HG03558 (cell line): ENCODE measurements at regions not wholly inside any gene's neighbourhood (a gene's known extent, or its start where the extent isn't known, plus 50 kb on each side); places are given as distances from the start of the nearest gene placed in this dataset.
"Not testable (repeated sequence)": the region's sequence is repeated elsewhere in the genome, so short reads cannot be mapped to it uniquely, and the experiment has no call there.

Source experiments
- ATAC-seq: cut with Tn5 transposase; IDR thresholded peaks from one replicate; pipeline ENCODE4 v1.9.1; 2021; ENCODE audit warnings: moderate number of reproducible peaks; ENCODE audit not compliant: unreplicated experiment; ENCODE audit errors: extremely low read depth

DNA sequence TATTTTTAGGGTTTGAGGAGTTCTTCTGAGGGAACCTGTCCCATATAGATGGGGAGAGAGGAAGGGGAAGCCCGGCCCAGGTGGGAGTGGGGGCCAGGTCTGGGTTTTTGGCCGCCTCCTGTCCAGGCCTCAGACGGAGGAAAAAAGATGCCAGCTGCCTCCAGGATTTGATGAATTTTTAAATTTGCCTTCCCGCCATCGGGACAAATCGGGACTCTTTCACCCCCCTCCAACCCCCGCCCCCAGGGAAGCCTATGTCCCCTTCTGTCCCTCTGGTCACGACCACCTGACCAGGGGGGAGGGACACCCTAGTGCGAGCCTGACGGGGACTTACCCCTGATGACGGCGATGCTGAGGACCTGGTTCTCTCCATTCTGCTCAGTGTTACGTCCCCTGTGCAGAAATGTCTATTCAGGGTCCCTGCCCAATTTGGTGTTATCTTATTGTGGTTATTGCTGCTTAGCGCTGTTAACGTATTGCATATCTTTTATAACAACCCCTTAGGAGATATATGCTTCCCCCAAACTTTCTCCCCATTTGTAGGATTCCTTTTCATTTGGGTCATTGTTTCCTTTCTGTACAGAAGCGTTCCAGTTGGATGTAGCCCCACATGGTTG, 115.9 kb upstream of the GRK3 start:
- no peak for ATAC-seq

DNA sequence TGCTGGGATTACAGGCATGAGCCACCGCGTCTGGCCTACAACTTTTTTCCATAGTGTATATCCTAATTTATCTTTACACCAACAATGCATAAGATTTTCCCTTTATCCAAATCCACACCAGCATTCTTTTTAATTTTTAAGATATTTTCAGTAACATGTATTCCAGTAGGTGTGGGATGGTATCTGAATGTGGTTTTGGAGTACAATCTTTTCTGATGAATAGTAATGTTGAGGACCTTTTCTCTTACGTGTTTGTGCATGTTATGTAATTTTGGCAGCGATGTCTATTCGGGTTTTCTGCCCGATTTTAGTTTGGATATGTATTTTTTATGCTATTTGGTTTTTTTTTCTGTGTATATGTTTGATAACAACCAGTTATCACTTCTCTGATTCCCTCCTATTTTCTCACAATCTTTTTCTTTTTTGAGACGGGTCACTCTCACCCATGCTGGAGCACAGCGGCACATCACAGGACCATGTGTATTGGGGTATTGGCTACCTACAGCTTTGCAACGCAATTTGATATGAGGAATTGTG, 114.6 kb upstream of the GRK3 start:
- ATAC-seq: no peak

DNA sequence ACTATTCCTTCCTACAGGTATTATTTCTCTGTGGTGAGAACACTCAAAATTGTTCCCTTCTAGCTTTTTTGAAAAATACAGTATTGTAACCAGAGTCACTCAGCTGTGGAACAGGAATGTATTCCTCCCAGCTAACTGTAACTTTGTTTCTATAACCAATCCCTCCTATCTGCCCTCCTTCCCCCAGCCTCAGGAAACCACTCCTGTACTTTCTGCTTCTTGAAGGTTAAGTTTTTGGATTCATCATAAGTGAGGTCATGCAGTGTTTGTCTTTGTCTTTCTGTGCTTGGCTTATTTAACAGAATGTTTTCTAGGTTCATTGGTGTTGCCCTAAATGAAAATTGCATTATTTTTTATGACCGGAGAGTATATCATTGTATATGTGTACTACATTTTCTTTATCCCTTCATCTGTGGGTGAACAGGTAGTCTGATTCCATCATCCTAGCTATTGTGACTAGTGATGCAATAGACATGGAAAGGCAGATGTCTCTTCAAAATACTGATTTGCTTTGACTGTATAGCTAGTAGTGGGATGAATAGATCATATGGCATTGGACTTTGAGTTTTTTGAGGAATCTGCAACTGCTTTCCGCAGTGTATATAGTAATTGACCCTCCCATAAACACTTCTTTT, 112.9 kb upstream of the GRK3 start:
- ATAC-seq: no peak

DNA sequence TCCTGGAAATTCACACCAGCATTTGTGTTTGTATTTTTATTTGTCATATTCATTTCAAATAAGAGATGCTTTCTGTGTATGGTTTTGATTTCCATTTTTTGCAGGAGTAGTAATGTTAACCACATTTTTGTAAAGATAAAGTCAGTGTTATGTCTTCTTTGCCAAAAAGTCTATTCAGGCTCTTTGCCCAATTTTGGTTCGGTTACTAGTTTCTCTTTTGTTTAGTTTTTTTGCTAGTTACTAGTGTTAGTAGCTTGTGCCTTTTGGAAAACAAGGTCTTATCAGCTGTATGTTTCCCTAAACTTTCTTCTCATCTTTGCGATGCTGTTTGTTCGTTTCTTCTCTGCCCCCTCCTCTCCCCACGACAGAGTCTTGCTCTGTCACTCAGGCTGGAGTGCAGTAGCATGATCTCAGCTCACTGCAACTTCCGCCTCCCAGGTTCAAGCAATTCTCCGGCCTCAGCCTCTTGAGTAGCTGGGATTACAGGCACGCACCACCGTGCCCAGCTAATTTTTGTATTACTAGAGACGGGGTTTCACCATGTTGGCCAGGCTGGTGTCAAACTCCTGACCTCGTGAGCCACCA, 112.3 kb upstream of the GRK3 start:
- ATAC-seq: no peak

DNA sequence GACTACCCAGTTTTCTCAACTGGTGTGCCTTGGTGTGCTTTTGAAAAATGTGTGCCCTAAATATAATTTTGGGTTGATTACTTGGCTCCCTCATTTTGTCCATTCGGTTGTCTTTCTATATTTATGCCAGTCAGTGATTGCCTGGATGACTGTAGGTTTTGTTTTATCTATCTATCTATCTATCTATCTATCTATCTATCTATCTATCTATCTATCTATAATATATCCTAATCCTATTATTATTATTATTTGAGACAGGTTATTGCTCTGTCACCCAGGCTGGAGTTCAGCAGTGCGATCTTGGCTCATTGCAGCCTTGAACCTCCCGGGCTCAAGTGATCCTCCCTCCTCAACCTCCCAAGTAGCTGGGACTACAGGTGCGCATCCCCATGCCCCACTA, 111.4 kb upstream of the GRK3 start:
- ATAC-seq: no peak

DNA sequence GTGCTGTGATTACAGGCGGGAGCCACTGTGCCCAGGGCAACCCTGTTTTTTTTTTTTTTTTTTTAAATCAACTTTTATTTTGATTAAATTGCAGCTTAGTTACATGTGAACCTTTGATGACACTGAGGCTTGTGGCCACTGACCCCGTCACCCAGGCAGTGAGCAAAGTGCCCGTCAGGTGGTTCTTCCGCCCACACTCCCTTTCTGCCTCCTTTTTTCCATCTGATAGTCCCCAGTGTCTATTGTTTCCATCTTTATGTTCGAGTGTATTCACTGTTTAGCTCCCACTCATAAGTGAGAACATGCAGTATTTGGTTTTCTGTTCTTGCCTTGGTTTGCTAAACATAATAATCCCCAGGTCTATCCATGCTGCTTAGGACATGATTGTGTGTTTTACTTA, 110.9 kb upstream of the GRK3 start:
- ATAC-seq: no peak

DNA sequence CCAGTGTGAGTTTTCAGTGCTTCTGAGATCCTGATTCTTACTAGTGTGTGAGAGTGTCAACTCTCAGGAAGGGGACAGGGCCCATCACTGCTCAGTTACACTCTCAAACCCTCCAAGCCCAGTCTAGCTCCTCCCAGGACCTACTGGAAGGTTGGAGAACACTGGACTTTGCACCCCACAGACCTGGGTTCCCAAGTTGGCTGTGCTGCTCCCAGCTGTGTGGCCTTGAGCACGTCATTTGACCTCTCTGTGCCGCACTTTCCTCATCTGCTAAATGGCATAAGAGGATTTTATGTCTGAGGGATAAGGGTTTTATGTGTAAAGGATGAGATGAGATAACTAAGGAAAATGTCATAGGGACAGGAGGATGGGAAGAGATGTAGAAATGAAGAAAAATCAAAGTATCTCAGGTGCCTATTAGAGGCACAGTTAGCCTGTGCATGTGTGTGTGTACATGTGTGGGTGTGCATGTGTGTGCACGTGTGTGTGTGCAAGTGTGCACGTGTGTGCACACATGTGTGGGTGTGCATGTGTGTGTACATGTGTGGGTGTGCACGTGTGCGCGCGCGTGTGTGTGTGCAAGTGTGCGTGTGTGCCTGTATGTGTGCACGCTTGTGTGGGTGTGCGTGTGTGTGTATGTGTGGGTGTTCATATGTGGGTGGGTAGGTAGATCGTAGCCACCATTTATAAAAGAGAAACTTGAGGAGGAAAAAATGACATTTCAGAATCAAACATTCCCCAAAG, 108.0 kb upstream of the GRK3 start:
- ATAC-seq: not testable (repeated sequence)

DNA sequence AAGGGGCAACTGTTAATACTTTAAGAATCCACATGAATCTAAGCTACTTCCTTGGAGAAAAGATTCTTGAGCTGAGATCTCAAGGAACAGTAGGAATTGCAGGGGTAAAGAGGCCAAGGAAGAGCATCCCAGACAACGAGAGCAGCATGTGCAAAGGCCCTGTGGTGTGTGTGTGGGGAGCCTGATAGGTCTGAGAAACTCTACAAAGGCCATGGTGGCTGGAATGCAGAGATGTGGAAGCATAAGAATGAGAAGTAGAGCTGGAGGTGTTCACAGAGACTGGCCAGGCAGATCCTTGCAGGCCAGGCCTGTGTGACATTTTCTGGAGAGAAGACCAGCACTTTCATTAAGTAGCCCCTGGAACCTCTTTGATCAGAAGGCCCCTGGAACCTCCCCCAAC, 105.8 kb upstream of the GRK3 start:
- not testable (repeated sequence) for ATAC-seq

DNA sequence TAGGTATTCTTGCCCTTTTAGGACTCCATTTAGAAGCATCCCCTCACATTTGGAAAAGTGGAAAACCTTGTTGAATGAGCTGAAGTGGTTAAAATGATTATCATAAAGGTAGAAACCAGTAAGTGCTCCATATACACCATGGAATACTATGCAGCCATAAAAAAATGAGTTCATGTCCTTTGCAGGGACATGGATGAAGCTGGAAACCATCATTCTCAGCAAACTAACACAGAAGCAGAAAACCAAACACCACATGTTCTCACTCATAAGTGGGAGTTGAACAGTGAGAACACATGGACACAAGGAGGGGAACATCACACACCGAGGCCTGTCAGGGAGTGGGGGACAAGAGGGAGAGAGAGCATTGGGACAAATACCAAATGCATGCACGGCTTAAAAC, 103.8 kb upstream of the GRK3 start:
- ATAC-seq: not testable (repeated sequence)

DNA sequence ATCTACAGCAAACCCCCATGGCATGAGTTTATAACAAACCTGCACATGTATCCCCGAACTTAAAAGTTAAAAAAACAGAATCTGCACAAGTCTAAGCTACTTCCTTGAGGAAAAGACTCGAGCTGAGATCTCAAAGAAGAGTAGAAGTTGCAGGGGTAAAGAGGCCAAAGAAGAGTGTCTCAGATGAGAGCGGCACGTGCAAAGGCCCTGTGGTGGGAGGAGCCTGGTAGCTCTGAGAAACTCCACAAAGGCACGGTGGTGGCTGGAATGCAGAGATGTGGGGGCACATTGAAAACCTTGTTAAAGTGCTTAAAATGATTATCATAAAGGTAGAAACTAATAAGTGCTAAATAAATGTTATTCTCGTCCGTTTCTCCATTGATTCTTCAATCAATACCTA, 103.2 kb upstream of the GRK3 start:
- no peak for ATAC-seq

DNA sequence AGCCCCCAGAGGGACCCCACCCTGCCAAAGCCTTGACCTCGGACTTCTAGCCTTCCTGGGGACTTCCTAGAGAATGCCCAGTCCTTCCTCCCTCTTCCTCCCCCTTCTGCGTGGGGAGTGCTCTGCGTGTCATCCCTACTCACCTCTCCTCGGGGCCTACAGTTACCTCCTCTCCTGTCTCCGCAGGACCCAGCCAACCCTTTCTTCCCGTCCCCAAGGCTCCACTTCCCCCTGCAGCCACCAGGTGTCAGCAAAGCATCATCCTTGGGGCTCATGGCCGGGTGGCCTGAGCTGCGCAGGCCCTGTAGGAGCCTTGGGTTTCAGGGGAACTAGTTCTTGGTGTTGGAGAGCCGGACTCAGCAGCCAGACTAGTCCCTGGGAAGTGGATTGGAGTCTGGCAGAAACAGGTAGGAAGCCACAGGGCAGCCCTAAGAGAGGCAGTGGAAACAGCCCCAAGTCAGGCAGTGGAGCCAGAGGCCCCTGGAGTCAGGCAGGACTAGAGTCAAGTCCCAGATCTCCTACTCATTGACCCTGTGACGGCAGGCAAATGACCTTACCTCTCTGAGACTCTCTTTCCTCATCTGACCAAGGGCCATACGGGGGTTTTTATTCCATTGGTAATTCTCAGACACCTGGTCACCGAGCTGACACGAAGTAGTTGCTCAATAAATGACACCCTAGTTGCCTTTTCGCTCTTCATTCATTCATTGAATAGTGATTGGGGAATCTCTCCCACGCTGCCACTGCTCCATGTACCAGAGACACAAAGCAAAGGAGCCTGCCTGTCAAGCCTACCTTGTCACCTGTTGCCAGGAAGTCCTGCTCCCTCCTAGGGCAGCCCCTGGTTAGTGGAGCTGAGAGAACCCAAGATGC, 101.8 kb upstream of the GRK3 start:
- not testable (repeated sequence) for ATAC-seq

DNA sequence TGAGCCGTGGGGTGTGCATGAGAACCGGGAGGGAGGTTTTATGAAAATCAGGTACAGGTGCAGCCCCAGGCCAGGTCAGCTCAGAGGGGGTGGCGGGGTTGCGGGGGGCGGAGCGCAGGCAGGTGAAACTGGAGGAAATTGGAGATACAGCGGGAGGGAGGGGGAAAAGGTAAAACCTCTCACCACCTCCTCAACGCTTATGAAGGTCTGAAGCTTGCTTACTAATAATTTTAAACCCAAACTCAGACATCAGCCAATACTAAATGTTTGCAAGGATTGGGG, 101.2 kb upstream of the GRK3 start:
- not testable (repeated sequence) for ATAC-seq

DNA sequence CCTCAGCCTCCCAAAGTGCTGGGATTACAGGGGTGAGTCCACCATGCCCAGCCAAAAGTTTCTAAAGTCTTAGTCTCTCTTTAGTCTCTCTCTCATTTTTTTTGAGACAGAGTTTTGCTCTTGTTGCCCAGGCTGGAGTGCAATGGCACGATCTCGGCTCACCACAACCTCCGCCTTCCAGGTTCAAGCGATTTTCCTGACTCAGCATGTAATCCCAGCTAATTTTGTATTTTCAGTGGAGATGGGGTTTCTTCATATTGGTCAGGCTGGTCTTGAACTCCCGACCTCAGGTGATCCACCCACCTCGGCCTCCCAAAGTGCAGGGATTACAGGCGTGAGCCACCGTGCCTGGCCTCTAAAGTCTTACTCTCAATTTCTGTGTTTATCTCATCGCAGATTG, 100.1 kb upstream of the GRK3 start:
- not testable (repeated sequence) for ATAC-seq

DNA sequence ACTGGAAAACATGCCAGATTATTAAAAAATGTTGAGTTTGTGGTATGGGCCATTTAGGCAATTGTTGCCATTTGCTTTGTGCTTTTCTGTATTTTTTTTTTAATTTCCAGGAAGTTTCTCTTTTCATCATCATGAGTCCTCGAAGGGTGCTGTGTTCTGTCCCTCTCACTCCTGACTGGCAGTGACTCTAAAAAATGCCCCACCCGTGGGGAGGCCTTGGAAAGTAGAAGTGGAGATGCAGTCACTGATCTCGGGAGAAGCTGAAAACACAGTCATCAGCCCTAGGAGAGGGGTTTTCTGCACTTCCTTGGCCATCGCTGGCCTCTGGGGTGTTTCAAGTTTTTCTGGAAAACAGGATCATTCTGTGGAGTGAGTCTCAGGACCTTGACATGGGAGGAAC, 98.5 kb upstream of the GRK3 start:
- ATAC-seq: no peak

DNA sequence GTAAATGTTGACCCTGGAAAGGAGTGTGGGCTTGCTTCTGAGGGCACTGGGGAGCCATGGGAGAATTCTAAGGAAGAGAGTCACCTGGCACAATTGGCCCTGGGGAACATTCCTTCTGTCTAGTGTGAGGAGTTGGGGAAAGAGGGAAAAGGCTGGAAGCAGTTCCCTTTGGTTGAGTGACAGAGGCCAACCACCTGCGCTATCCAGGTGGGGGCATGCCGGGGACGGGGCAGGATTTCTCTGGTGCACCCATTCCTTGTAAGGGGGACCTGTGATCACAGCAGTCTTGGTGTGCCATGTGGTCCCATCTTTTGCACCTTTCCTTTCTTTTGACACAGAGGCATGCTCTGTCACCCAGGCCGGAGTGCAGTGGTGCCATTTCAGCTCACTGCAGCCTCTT, 92.1 kb upstream of the GRK3 start:
- ATAC-seq: no peak

DNA sequence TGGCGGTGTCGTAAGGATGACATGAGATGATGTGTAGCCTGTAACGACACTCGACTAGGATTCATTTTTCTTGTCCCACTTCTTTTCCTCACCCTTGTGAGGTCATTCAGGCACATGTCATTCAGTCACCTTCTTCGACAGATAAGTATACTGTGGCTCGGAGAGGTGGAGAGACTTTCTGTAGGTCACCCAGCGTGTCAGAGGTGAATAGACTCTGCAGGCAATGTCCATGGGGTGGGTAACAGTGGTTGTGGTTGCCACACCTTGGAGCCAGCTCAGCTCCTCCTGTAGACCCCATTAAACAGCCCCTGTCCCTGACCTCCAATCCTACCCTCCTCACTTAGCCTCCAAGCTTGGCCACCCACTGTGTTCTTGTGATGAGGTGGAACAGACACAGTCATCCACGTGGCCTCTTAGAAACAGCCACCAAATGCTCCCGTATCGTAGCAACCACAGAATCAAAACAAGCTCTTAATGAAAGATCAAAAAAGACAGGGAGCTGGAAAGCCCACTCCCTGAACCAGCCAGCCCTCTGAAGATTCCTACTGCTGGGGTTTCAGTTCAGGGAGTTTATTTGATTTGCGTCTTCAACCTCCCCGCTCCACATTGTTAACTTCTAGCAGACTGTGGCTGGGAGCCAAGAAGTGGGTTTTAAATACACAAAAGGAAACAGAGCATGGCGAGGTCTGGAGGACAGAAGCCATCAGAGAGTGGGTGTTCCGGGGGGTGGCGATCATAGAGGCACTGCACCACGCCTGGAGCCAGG, 89.0 kb upstream of the GRK3 start:
- no peak for ATAC-seq

DNA sequence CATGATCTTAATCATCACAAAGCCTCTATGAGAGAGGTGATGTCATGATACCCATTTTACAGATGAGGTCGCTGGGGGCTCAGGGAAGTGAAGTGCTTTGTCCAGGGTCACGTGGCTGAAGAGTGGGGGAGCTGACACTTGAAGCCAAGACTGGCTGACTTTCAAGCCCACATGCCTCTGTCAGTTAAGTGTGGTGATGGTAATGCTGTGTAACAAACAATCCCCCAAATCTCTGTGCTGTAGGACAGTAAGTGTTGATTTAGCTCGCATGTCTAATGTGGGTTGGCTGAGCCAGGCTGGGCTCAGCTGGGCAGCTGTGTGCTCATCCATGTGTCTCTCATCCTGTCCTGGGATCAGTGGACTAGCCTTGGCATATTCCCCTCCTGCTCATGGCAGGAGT, 87.1 kb upstream of the GRK3 start:
- no peak for ATAC-seq

DNA sequence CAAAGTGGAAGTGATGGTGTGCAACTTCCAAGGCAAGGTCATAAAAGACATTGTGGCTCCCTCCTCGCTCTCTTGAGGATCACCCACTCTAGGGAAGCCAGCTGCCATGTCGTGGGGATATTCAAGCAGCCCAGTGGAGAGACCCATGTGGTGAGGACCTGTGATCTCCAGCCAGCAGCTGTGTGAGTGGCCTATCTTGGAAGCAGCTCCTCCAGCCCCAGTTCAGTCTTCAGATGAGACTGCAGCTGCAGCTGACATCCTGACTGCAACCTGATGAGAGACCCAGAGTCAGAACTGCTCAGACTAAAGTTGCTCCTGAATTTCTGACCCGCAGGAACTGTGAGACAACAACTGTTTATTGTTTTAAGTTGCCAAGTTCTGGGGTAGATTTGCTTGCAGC, 86.4 kb upstream of the GRK3 start:
- no peak for ATAC-seq

DNA sequence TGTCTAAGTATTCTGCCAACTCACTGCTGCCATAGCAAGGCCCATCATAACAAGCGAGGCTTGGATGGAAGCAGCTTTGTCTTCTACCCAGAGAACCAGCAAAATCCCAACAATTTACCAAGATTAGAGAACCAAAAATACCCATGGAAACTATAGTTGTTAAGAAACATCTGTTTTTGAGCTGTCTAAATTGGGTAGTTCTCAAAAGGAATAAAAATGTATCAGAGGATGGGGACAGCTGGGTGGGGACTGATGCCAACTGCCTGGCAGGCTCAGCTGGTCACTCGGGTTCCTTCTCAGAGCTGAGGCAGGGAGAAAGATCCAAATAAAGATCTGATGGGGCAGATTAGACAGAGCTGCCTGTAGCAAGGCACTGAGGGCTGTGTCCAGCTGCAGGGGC, 85.9 kb upstream of the GRK3 start:
- ATAC-seq: no peak

DNA sequence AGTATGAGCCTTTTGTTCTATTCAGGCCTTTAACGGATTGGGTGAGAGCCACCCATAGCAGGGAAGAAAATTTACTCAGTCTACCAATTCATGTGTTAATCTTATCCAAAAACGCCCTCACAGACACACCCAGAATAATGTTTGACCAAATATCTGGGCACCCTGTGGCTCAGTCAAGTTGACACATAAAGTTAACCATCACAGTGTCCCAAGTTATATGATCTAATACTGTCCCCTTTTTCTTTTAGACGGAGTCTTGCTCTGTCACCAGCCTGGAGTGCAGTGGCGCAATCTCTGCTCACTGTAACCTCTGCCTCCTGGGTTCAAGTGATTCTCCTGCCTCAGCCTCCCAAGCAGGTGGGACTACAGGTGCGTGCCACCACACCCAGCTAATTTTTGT, 83.6 kb upstream of the GRK3 start:
- not testable (repeated sequence) for ATAC-seq
